HG03135 (cell line): ENCODE measurements at regions not wholly inside any gene's neighbourhood (a gene's known extent, or its start where the extent isn't known, plus 50 kb on each side); places are given as distances from the start of the nearest gene placed in this dataset.
"Not testable (repeated sequence)": the region's sequence is repeated elsewhere in the genome, so short reads cannot be mapped to it uniquely, and the experiment has no call there.

Experiments used
- ATAC-seq: cut with Tn5 transposase; IDR thresholded peaks from one replicate; pipeline ENCODE4 v1.9.1; 2021; ENCODE audit warnings: mild to moderate bottlenecking, moderate library complexity; ENCODE audit not compliant: unreplicated experiment

GRCh38 chr5:124521461-124522230, 224.8 kb downstream of the ZNF608 start:
- ATAC-seq: no peak

- ATAC-seq: peak; percentile 72
Observed at GRCh38 chr5:124519396-124519795, 227.0 kb downstream of the ZNF608 start.

GRCh38 chr5:124516567-124516966, 229.9 kb downstream of the ZNF608 start:
- ATAC-seq: no peak

- ATAC-seq: no peak
Observed at GRCh38 chr5:124515497-124516245, 230.8 kb downstream of the ZNF608 start.

GRCh38 chr5:124514956-124515355, 231.5 kb downstream of the ZNF608 start:
- ATAC-seq: no peak

- no peak for ATAC-seq
Observed at GRCh38 chr5:124512952-124513632, 233.3 kb downstream of the ZNF608 start.

GRCh38 chr5:124512236-124512635, 234.2 kb downstream of the ZNF608 start:
- no peak for ATAC-seq

GRCh38 chr5:124511791-124512190, 234.6 kb downstream of the ZNF608 start:
- no peak for ATAC-seq

GRCh38 chr5:124507688-124508087, 238.8 kb downstream of the ZNF608 start:
- ATAC-seq: no peak

- peak; percentile 79 for ATAC-seq
Observed at GRCh38 chr5:124504081-124504916, 242.1 kb downstream of the ZNF608 start.

GRCh38 chr5:124502551-124502950, 243.9 kb downstream of the ZNF608 start:
- no peak for ATAC-seq

- ATAC-seq: not testable (repeated sequence)
Observed at GRCh38 chr5:124499818-124500217, 246.6 kb downstream of the ZNF608 start.

- not testable (repeated sequence) for ATAC-seq
Observed at GRCh38 chr5:124496968-124497367, 249.5 kb downstream of the ZNF608 start.

GRCh38 chr5:124494540-124495116, 251.8 kb downstream of the ZNF608 start:
- ATAC-seq: no peak

GRCh38 chr5:124492444-124493224, 253.8 kb downstream of the ZNF608 start:
- ATAC-seq: no peak

- not testable (repeated sequence) for ATAC-seq
Observed at GRCh38 chr5:124490315-124490714, 256.1 kb downstream of the ZNF608 start.

- no peak for ATAC-seq
Observed at GRCh38 chr5:124481419-124481818, 265.0 kb downstream of the ZNF608 start.

- no peak for ATAC-seq
Observed at GRCh38 chr5:124480964-124481363, 265.5 kb downstream of the ZNF608 start.

GRCh38 chr5:124480022-124480421, 266.4 kb downstream of the ZNF608 start:
- ATAC-seq: no peak

GRCh38 chr5:124478264-124478663, 268.2 kb downstream of the ZNF608 start:
- ATAC-seq: no peak
